ENCODE measurements at regions not wholly inside any gene's neighbourhood (a gene's known extent, or its start where the extent isn't known, plus 50 kb on each side); places are given as distances from the start of the nearest gene placed in this dataset.

DNA sequence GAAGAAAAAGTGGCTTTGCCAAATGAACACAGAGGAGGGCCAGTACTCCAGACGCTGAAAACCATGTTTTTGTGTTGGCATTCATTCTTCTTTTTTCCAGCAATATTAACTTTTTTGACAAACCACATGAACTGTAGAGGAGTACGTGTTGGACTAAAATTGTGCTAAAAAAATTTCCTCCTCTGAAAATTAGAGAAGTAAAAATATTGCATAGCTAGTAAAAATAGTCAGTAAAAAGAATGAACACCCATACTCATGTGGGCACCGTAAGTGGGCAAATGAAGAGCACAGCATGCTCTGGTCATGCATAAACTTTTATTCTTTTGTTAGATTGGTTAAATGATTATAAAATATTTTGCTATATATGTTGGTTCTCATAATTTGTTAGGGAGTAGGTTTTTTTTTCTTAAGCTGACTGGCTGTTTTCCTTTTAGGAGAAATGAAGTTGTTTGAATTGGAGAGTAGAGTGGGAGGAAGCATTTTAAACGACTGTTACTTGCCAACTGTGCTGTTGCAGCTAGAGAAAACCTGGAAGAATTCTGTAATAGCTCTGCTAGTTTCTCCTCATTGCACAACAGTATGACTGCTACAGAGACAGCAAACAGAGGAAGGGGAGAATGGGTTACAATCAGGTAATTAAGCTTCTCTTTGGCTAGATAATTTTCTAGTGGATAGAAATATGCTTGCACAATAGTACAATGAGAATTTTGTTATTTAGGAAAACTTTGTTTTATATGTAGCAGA, 222.4 kb downstream of the KCTD12 start:
- H3K79me2 ChIP-seq (ENCODE audit: control insufficient read depth in 1 of 2, insufficient read depth in 2 of 2, low read length in 2 of 2): no peaks in the 10 kb centered on the region
- ChIA-PET CTCF (ENCODE audit: partially characterized antibody) (interaction anchor here (1.1 to 1.6 kb wide), 2 partner anchors 240 to 595 kb away, joined by 3 read pairs; no protein-coding TSS in a partner anchor), POLR2A (ENCODE audit: partially characterized antibody) (no interaction called here)
- no peak overlapping the region for H3K4me3 ChIP-seq (ENCODE audit: extremely low read depth in 1 of 4, insufficient read depth in 2 of 4, low read depth in 3 of 4, low read length in 4 of 4)
- no peak overlapping the region for H2AFZ ChIP-seq (ENCODE audit: low read length)
- H3K27ac ChIP-seq (ENCODE audit: low read depth, low read length): no peak overlapping the region
- no peak overlapping the region for H3K14ac ChIP-seq (ENCODE audit: insufficient read length)
- no peaks in the 10 kb centered on the region for H3K36me3 ChIP-seq (ENCODE audit: control insufficient read depth in 2 of 4, insufficient read depth in 4 of 4, low read length in 3 of 4)
- no peaks in the 10 kb centered on the region for H4K20me1 ChIP-seq (replicated peaks in 1 of 2; ENCODE audit: control insufficient read depth in 1 of 2, insufficient read depth in 2 of 2, low read length in 2 of 2)
- no peak overlapping the region for H2AK5ac ChIP-seq (ENCODE audit: low read depth, low read length)
- no peak overlapping the region for H2BK12ac ChIP-seq (ENCODE audit: low read depth, low read length)
- H3K23ac ChIP-seq (ENCODE audit: insufficient read length): no peak overlapping the region
- H2BK5ac ChIP-seq (ENCODE audit: low read depth, low read length): no peak overlapping the region
- no peak overlapping the region for H3K4me2 ChIP-seq (ENCODE audit: insufficient read depth in 1 of 2, low read depth in 2 of 2, low read length in 2 of 2)
- WGBS, 2 experiments (ENCODE audit: extremely low coverage in 1 of 2, insufficient coverage in 1 of 2, insufficient read length in 1 of 2, insufficient replicate concordance in 2 of 2, low coverage in 1 of 2, low lambda C conversion rate in 2 of 2, missing lambda C conversion rate in 1 of 2): 83% methylated on average over 4 of the region's 4 CpGs; no CpG with 5 or more reads in 1 of the 2 experiments
- no peak overlapping the region for H3K4ac ChIP-seq (replicated peaks; ENCODE audit: insufficient read length, low read depth, low read length)
- H3K9ac ChIP-seq (replicated peaks in 1 of 4; ENCODE audit: extremely low read depth in 1 of 4, low read depth in 3 of 4, low read length in 3 of 4): no peak overlapping the region
- no peak overlapping the region for H4K91ac ChIP-seq (replicated peaks; ENCODE audit: insufficient read length, low read length)
- H3K23me2 ChIP-seq (ENCODE audit: low read depth, low read length): no peaks in the 10 kb centered on the region
- H2BK120ac ChIP-seq (replicated peaks; ENCODE audit: low read depth, low read length): no peak overlapping the region
- no peak overlapping the region for H2BK15ac ChIP-seq (ENCODE audit: low read length)
- FAIRE-seq (no peak), DNase-seq (ENCODE audit: low read depth in 1 of 2, low spot score in 2 of 2) (no peak)
- H2BK20ac ChIP-seq (ENCODE audit: low read length): no peak overlapping the region
- H3K9me3 ChIP-seq (ENCODE audit: insufficient read depth in 2 of 2, low read depth in 1 of 2, low read length in 1 of 2): no peaks in the 10 kb centered on the region
- no peak overlapping the region for H3K18ac ChIP-seq (ENCODE audit: extremely low read depth, low read length)
- H3K79me1 ChIP-seq (ENCODE audit: low read depth, low read length): no peaks in the 10 kb centered on the region
- H3K56ac ChIP-seq (replicated peaks; ENCODE audit: insufficient read length, low read depth, low read length): no peak overlapping the region
- no peaks in the 10 kb centered on the region for H3K27me3 ChIP-seq (replicated peaks in 1 of 4; ENCODE audit: control insufficient read depth in 3 of 4, extremely low read depth in 1 of 4, insufficient read depth in 3 of 4, low read length in 3 of 4)
- H4K8ac ChIP-seq (ENCODE audit: extremely low read depth, insufficient read depth, low read length): no peak overlapping the region
- H4K5ac ChIP-seq (ENCODE audit: insufficient read length, low read depth, low read length): no peak overlapping the region
- H3K4me1 ChIP-seq (replicated peaks in 1 of 4; ENCODE audit: control insufficient read depth in 3 of 4, insufficient read depth in 4 of 4, low read length in 3 of 4): no peaks in the 10 kb centered on the region
- TF ChIP-seq RFX5 (IDR thresholded peaks at IDR 0.05; ENCODE audit: borderline replicate concordance, low read depth, low read length): no peak
- TF ChIP-seq YY1 (IDR thresholded peaks at IDR 0.05; ENCODE audit: low read depth, low read length): no peak
- no peak for TF ChIP-seq MAFK (IDR thresholded peaks at IDR 0.05; ENCODE audit: low read depth, low read length)
- no peak for TF ChIP-seq USF2 (IDR thresholded peaks at IDR 0.05; ENCODE audit: low read length)
- no peak for TF ChIP-seq CHD2 (IDR thresholded peaks at IDR 0.05; ENCODE audit: low read length)
- TF ChIP-seq NRF1 (IDR thresholded peaks at IDR 0.05; ENCODE audit: low read depth, low read length): no peak
- TF ChIP-seq BCL11A (IDR thresholded peaks at IDR 0.05; ENCODE audit: low read depth in 2 of 2, low read length in 2 of 2): no peak
- no peak for TF ChIP-seq HDAC2 (IDR thresholded peaks at IDR 0.05; ENCODE audit: borderline replicate concordance in 1 of 2, low read depth in 2 of 2, low read length in 2 of 2)
- no peak for TF ChIP-seq CHD1 (IDR thresholded peaks at IDR 0.05; ENCODE audit: low read depth, low read length)
- TF ChIP-seq CBX8 (IDR thresholded peaks at IDR 0.05; ENCODE audit: borderline replicate concordance, low read depth, low read length): no peak
- TF ChIP-seq TCF12 (IDR thresholded peaks at IDR 0.05; ENCODE audit: low read depth, low read length): no peak

Data from H1 (cell line).